ENCODE measurements at regions not wholly inside any gene's neighbourhood (a gene's known extent, or its start where the extent isn't known, plus 50 kb on each side); places are given as distances from the start of the nearest gene placed in this dataset.

- Histone ChIP-seq H2AFZ (ENCODE audit: low read length) (no peak overlapping the region), H3K4me2 (ENCODE audit: extremely low read depth, insufficient read depth, low read length) (no peak overlapping the region), H3K36me3 (ENCODE audit: control insufficient read depth, insufficient read depth, low read length) (no peaks in the 10 kb centered on the region), H3K27me3 (ENCODE audit: control insufficient read depth, insufficient read depth, low read length) (no peaks in the 10 kb centered on the region), H3K4me3 (replicated peaks in 1 of 4; ENCODE audit: control extremely low read depth in 1 of 4, insufficient read depth in 1 of 4, low read depth in 3 of 4, low read length in 4 of 4) (no peak overlapping the region), H4K20me1 (ENCODE audit: control insufficient read depth, extremely low read depth, insufficient read depth, low read length) (no peaks in the 10 kb centered on the region), H3K27ac (ENCODE audit: insufficient read depth, low read length) (no peak overlapping the region), H3K4me1 (ENCODE audit: control insufficient read depth, extremely low read depth, insufficient read depth, low read length) (no peaks in the 10 kb centered on the region), H3K9ac (ENCODE audit: insufficient read depth, low read length) (no peak overlapping the region), H3K79me2 (ENCODE audit: control insufficient read depth, insufficient read depth, low read length) (no peaks in the 10 kb centered on the region), H3K9me3 (ENCODE audit: control insufficient read depth, insufficient read depth, low read depth, low read length) (no peaks in the 10 kb centered on the region)
- no peak for DNase-seq (ENCODE audit: low read depth in 2 of 2)
- no peak for TF ChIP-seq EZH2 (IDR thresholded peaks at IDR 0.05; ENCODE audit: low read length, missing control alignments)
- TF ChIP-seq, protein P1, sequence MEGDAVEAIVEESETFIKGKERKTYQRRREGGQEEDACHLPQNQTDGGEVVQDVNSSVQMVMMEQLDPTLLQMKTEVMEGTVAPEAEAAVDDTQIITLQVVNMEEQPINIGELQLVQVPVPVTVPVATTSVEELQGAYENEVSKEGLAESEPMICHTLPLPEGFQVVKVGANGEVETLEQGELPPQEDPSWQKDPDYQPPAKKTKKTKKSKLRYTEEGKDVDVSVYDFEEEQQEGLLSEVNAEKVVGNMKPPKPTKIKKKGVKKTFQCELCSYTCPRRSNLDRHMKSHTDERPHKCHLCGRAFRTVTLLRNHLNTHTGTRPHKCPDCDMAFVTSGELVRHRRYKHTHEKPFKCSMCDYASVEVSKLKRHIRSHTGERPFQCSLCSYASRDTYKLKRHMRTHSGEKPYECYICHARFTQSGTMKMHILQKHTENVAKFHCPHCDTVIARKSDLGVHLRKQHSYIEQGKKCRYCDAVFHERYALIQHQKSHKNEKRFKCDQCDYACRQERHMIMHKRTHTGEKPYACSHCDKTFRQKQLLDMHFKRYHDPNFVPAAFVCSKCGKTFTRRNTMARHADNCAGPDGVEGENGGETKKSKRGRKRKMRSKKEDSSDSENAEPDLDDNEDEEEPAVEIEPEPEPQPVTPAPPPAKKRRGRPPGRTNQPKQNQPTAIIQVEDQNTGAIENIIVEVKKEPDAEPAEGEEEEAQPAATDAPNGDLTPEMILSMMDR (conservative IDR thresholded peaks at IDR 0.05 in 1 of 2, IDR thresholded peaks at IDR 0.05 in 1 of 2; ENCODE audit: low read depth in 1 of 2, low read length in 2 of 2) = no peak
Observed at GRCh38 chr14:40909906-40910305, 696.8 kb upstream of the LRFN5 start.

GRCh38 chr14:40903709-40904108 lies 703.0 kb upstream of the LRFN5 start:
- no peaks in the 10 kb centered on the region for H3K9me3 ChIP-seq (ENCODE audit: control insufficient read depth, insufficient read depth, low read depth, low read length)
- TF ChIP-seq, protein P1 (conservative IDR thresholded peaks at IDR 0.05 in 1 of 2, IDR thresholded peaks at IDR 0.05 in 1 of 2; ENCODE audit: low read depth in 1 of 2, low read length in 2 of 2) = no peak
- TF ChIP-seq EZH2 (IDR thresholded peaks at IDR 0.05; ENCODE audit: low read length, missing control alignments) = no peak
- H3K4me2 ChIP-seq (ENCODE audit: extremely low read depth, insufficient read depth, low read length) = no peak overlapping the region
- no peak overlapping the region for H3K9ac ChIP-seq (ENCODE audit: insufficient read depth, low read length)
- H3K79me2 ChIP-seq (ENCODE audit: control insufficient read depth, insufficient read depth, low read length) = no peaks in the 10 kb centered on the region
- DNase-seq (ENCODE audit: low read depth in 2 of 2) = no peak
- no peak overlapping the region for H2AFZ ChIP-seq (ENCODE audit: low read length)
- no peaks in the 10 kb centered on the region for H3K36me3 ChIP-seq (ENCODE audit: control insufficient read depth, insufficient read depth, low read length)
- H3K4me1 ChIP-seq (ENCODE audit: control insufficient read depth, extremely low read depth, insufficient read depth, low read length) = no peaks in the 10 kb centered on the region
- H4K20me1 ChIP-seq (ENCODE audit: control insufficient read depth, extremely low read depth, insufficient read depth, low read length) = no peaks in the 10 kb centered on the region
- H3K27me3 ChIP-seq (ENCODE audit: control insufficient read depth, insufficient read depth, low read length) = no peaks in the 10 kb centered on the region
- H3K4me3 ChIP-seq (replicated peaks in 1 of 4; ENCODE audit: control extremely low read depth in 1 of 4, insufficient read depth in 1 of 4, low read depth in 3 of 4, low read length in 4 of 4) = no peak overlapping the region
- no peak overlapping the region for H3K27ac ChIP-seq (ENCODE audit: insufficient read depth, low read length)

DNA sequence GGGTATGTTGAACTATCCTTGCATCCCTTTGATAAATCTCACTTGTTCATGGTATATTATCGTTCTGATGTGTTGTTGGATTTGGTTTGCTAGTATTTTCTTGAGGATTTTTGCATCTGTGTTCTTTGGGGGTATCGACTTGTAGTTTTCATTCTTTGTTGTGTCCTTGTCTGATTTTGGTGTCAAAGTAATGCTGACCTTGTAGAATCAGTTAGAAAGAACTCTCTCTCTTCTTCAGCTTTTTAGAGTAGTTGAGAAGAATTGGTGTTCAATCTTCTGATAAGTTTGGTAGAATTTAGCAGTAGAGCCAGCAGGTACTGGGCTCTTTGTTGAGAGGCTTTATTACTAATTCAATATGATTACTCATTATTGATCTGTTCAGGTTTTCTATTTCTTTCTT lies 707.2 kb upstream of the LRFN5 start:
- no peaks in the 10 kb centered on the region for H4K20me1 ChIP-seq (ENCODE audit: control insufficient read depth, extremely low read depth, insufficient read depth, low read length)
- no peak overlapping the region for H3K4me2 ChIP-seq (ENCODE audit: extremely low read depth, insufficient read depth, low read length)
- no peak overlapping the region for H2AFZ ChIP-seq (ENCODE audit: low read length)
- H3K27ac ChIP-seq (ENCODE audit: insufficient read depth, low read length) = no peak overlapping the region
- H3K9ac ChIP-seq (ENCODE audit: insufficient read depth, low read length) = no peak overlapping the region
- no peaks in the 10 kb centered on the region for H3K9me3 ChIP-seq (ENCODE audit: control insufficient read depth, insufficient read depth, low read depth, low read length)
- no peaks in the 10 kb centered on the region for H3K36me3 ChIP-seq (ENCODE audit: control insufficient read depth, insufficient read depth, low read length)
- no peaks in the 10 kb centered on the region for H3K79me2 ChIP-seq (ENCODE audit: control insufficient read depth, insufficient read depth, low read length)
- H3K4me1 ChIP-seq (ENCODE audit: control insufficient read depth, extremely low read depth, insufficient read depth, low read length) = no peaks in the 10 kb centered on the region
- DNase-seq (ENCODE audit: low read depth in 2 of 2) = no peak
- H3K4me3 ChIP-seq (replicated peaks in 1 of 4; ENCODE audit: control extremely low read depth in 1 of 4, insufficient read depth in 1 of 4, low read depth in 3 of 4, low read length in 4 of 4) = no peak overlapping the region
- TF ChIP-seq EZH2 (IDR thresholded peaks at IDR 0.05; ENCODE audit: low read length, missing control alignments) = no peak
- TF ChIP-seq, protein P1 (conservative IDR thresholded peaks at IDR 0.05 in 1 of 2, IDR thresholded peaks at IDR 0.05 in 1 of 2; ENCODE audit: low read depth in 1 of 2, low read length in 2 of 2) = no peak
- H3K27me3 ChIP-seq (ENCODE audit: control insufficient read depth, insufficient read depth, low read length) = no peaks in the 10 kb centered on the region

All from fibroblast of lung (primary cell).